Panc1 (cell line): ENCODE measurements at regions not wholly inside any gene's neighbourhood (a gene's known extent, or its start where the extent isn't known, plus 50 kb on each side); places are given as distances from the start of the nearest gene placed in this dataset.
"Not testable (repeated sequence)": the region's sequence is repeated elsewhere in the genome, so short reads cannot be mapped to it uniquely, and the experiment has no call there.

Source experiments
- CTCF ChIP-seq: fragments of 450-650 bp; IDR thresholded peaks from 2 replicates; pipeline ENCODE4 v1.5.1; 2017; ENCODE audit warnings: mild to moderate bottlenecking
- POLR2AphosphoS5 ChIP-seq: IDR thresholded peaks from 2 replicates; pipeline ENCODE4 v1.6.1; 2012; ENCODE audit warnings: mild to moderate bottlenecking, low read depth, low read length, moderate library complexity
- SIN3A ChIP-seq: IDR thresholded peaks from 2 replicates; pipeline ENCODE4 v1.6.1; 2012; ENCODE audit warnings: low read depth, mild to moderate bottlenecking, low read length, moderate library complexity, borderline replicate concordance; ENCODE audit not compliant: insufficient read depth
- TCF7L2 ChIP-seq: IDR thresholded peaks from 2 replicates; pipeline ENCODE4 v1.6.1; 2011; ENCODE audit warnings: mild to moderate bottlenecking, low read depth, low read length, inconsistent platforms
- TF ChIP-seq, protein P1 (sequence below), 2 experiments: IDR thresholded peaks; 2 replicates each; pipeline ENCODE4 v1.6.1; 2011 to 2012; ENCODE audit warnings: low read depth in 2 of 2, control low read depth in 1 of 2, low read length in 1 of 2, mild to moderate bottlenecking in 1 of 2, moderate library complexity in 1 of 2; ENCODE audit not compliant: insufficient read depth in 1 of 2

GRCh38 chr9:40196803-40197202 is 841.3 kb downstream of the SPATA31A1 start:
- TF ChIP-seq POLR2AphosphoS5, CTCF, SIN3A, TCF7L2: not testable (repeated sequence)
- TF ChIP-seq, protein P1, sequence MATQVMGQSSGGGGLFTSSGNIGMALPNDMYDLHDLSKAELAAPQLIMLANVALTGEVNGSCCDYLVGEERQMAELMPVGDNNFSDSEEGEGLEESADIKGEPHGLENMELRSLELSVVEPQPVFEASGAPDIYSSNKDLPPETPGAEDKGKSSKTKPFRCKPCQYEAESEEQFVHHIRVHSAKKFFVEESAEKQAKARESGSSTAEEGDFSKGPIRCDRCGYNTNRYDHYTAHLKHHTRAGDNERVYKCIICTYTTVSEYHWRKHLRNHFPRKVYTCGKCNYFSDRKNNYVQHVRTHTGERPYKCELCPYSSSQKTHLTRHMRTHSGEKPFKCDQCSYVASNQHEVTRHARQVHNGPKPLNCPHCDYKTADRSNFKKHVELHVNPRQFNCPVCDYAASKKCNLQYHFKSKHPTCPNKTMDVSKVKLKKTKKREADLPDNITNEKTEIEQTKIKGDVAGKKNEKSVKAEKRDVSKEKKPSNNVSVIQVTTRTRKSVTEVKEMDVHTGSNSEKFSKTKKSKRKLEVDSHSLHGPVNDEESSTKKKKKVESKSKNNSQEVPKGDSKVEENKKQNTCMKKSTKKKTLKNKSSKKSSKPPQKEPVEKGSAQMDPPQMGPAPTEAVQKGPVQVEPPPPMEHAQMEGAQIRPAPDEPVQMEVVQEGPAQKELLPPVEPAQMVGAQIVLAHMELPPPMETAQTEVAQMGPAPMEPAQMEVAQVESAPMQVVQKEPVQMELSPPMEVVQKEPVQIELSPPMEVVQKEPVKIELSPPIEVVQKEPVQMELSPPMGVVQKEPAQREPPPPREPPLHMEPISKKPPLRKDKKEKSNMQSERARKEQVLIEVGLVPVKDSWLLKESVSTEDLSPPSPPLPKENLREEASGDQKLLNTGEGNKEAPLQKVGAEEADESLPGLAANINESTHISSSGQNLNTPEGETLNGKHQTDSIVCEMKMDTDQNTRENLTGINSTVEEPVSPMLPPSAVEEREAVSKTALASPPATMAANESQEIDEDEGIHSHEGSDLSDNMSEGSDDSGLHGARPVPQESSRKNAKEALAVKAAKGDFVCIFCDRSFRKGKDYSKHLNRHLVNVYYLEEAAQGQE (IDR thresholded peaks at IDR 0.05; ENCODE audit: insufficient read depth in 1 of 2, low read depth in 2 of 2, low read length in 1 of 2), result not testable (repeated sequence)
